WTC11 (cell line): ENCODE measurements at regions not wholly inside any gene's neighbourhood (a gene's known extent, or its start where the extent isn't known, plus 50 kb on each side); places are given as distances from the start of the nearest gene placed in this dataset.

ENCODE experiments used
- ATAC-seq: fragments of 200-7000 bp; cut with Tn5 transposase; 2 replicates; pipeline ENCODE4 v1.10.0; 2021; ENCODE audit warnings: mild to moderate bottlenecking, moderate library complexity
- CTCF ChIA-PET: fragments of 300-600 bp; sonication (Branson Sonifier 250); formaldehyde crosslinking; loops from one replicate; lab custom pipeline; 2021; ENCODE audit warnings: antibody characterized with exemption; lab: Charles Lee
- POLR2A ChIA-PET: fragments of 350-600 bp; sonication (Branson Sonifier 250); formaldehyde crosslinking; loops from one replicate; lab custom pipeline; 2021; ENCODE audit warnings: antibody characterized with exemption; lab: Charles Lee
- DNase-seq: peaks from one replicate; pipeline ENCODE4 v3.0.0; 2021; ENCODE audit warnings: low spot score
- H3K27ac Mint-ChIP-seq: 2 replicates; pipeline ENCODE4 v1.8.0; 2021; ENCODE audit warnings: mixed read lengths
- H3K27me3 Mint-ChIP-seq: 2 replicates; pipeline ENCODE4 v1.8.0; 2021; ENCODE audit warnings: low read depth, mild to moderate bottlenecking, moderate library complexity, mixed read lengths
- H3K36me3 Mint-ChIP-seq: 2 replicates; pipeline ENCODE4 v1.8.0; 2021; ENCODE audit warnings: mixed read lengths
- H3K4me1 Mint-ChIP-seq: 2 replicates; pipeline ENCODE4 v1.8.0; 2022; ENCODE audit warnings: mixed read lengths
- H3K4me3 Mint-ChIP-seq: 2 replicates; pipeline ENCODE4 v1.8.0; 2021; ENCODE audit warnings: mild to moderate bottlenecking, moderate library complexity, mixed read lengths
- H3K9me3 Mint-ChIP-seq: 2 replicates; pipeline ENCODE4 v1.8.0; 2021; ENCODE audit warnings: mixed read lengths
- ATF1 ChIP-seq: sonication (generic); formaldehyde crosslinking; IDR thresholded peaks from 2 replicates; pipeline ENCODE4 v1.8.1; 2023; ENCODE audit warnings: mild to moderate bottlenecking, moderate library complexity, missing genetic modification reagents
- EMX1 ChIP-seq: fragments of 250-450 bp; sonication (Bioruptor Pico); IDR thresholded peaks from 2 replicates; pipeline ENCODE4 v1.8.0; 2021; ENCODE audit warnings: mild to moderate bottlenecking
- MYBL2 ChIP-seq: sonication (generic); formaldehyde crosslinking; IDR thresholded peaks from 2 replicates; pipeline ENCODE4 v1.8.1; 2023; ENCODE audit warnings: mild to moderate bottlenecking, moderate library complexity, missing genetic modification reagents
- NR2C2 ChIP-seq: sonication (generic); formaldehyde crosslinking; IDR thresholded peaks from 2 replicates; pipeline ENCODE4 v1.8.0; 2022; ENCODE audit warnings: mild to moderate bottlenecking, missing genetic modification reagents
- RELA ChIP-seq: sonication (generic); formaldehyde crosslinking; IDR thresholded peaks from 2 replicates; pipeline ENCODE4 v1.8.1; 2022; ENCODE audit warnings: missing genetic modification reagents, mild to moderate bottlenecking, borderline replicate concordance
- SMAD4 ChIP-seq: sonication (generic); formaldehyde crosslinking; IDR thresholded peaks from 2 replicates; pipeline ENCODE4 v1.8.0; 2022; ENCODE audit warnings: mild to moderate bottlenecking, missing genetic modification reagents
- TF ChIP-seq, protein P1 (sequence below): fragments of 250-450 bp; sonication (Bioruptor Pico); IDR thresholded peaks from 2 replicates; pipeline ENCODE4 v1.9.0; 2021; ENCODE audit warnings: mild to moderate bottlenecking
- TF ChIP-seq, protein P2 (sequence below): sonication (generic); formaldehyde crosslinking; IDR thresholded peaks from 2 replicates; pipeline ENCODE4 v1.8.0; 2023; ENCODE audit warnings: missing genetic modification reagents
- TF ChIP-seq, protein P3 (sequence below): fragments of 250-450 bp; sonication (Bioruptor Pico); IDR thresholded peaks from 2 replicates; pipeline ENCODE4 v1.8.0; 2021; ENCODE audit warnings: mild to moderate bottlenecking
- TF ChIP-seq, protein P4 (sequence below): sonication (generic); formaldehyde crosslinking; IDR thresholded peaks from 2 replicates; pipeline ENCODE4 v1.8.0; 2022; ENCODE audit warnings: mild to moderate bottlenecking, missing genetic modification reagents
- TF ChIP-seq, protein P5 (sequence below): sonication (generic); formaldehyde crosslinking; IDR thresholded peaks from 2 replicates; pipeline ENCODE4 v1.8.0; 2022; ENCODE audit warnings: mild to moderate bottlenecking, missing genetic modification reagents
- TF ChIP-seq, protein P6 (sequence below): fragments of 200-600 bp; IDR thresholded peaks from 2 replicates; pipeline ENCODE4 v1.8.0; 2022; ENCODE audit warnings: antibody characterized with exemption
- TF ChIP-seq, protein P7 (sequence below): sonication (generic); formaldehyde crosslinking; IDR thresholded peaks from 2 replicates; pipeline ENCODE4 v1.8.1; 2023; ENCODE audit warnings: mild to moderate bottlenecking, missing genetic modification reagents, borderline replicate concordance

DNA sequence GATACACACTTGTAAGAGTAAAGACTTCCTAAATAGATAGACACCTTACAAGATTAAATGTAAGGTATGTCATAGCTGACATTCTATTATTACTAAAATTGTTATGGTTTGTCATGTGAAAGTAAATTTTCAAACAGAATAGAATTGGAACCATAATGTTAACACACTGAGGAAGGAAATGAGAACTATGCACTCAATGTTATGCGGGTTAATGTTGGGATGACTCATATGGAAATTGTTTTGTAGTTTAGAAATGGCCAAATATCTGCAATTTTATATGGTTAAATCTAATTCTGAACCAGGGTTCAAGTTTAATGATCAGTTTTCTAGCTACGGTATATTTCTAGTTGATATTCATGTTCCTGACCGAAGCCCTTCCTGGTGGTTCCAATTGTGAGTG lies 214.2 kb upstream of the ADO start (continued):
- TF ChIP-seq, protein P1, sequence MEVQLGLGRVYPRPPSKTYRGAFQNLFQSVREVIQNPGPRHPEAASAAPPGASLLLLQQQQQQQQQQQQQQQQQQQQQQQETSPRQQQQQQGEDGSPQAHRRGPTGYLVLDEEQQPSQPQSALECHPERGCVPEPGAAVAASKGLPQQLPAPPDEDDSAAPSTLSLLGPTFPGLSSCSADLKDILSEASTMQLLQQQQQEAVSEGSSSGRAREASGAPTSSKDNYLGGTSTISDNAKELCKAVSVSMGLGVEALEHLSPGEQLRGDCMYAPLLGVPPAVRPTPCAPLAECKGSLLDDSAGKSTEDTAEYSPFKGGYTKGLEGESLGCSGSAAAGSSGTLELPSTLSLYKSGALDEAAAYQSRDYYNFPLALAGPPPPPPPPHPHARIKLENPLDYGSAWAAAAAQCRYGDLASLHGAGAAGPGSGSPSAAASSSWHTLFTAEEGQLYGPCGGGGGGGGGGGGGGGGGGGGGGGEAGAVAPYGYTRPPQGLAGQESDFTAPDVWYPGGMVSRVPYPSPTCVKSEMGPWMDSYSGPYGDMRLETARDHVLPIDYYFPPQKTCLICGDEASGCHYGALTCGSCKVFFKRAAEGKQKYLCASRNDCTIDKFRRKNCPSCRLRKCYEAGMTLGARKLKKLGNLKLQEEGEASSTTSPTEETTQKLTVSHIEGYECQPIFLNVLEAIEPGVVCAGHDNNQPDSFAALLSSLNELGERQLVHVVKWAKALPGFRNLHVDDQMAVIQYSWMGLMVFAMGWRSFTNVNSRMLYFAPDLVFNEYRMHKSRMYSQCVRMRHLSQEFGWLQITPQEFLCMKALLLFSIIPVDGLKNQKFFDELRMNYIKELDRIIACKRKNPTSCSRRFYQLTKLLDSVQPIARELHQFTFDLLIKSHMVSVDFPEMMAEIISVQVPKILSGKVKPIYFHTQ (CRISPR knock-in tag): no peak
- no peak for TF ChIP-seq MYBL2 (CRISPR knock-in tag)
- TF ChIP-seq, protein P2, sequence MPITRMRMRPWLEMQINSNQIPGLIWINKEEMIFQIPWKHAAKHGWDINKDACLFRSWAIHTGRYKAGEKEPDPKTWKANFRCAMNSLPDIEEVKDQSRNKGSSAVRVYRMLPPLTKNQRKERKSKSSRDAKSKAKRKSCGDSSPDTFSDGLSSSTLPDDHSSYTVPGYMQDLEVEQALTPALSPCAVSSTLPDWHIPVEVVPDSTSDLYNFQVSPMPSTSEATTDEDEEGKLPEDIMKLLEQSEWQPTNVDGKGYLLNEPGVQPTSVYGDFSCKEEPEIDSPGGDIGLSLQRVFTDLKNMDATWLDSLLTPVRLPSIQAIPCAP: no peak

DNA sequence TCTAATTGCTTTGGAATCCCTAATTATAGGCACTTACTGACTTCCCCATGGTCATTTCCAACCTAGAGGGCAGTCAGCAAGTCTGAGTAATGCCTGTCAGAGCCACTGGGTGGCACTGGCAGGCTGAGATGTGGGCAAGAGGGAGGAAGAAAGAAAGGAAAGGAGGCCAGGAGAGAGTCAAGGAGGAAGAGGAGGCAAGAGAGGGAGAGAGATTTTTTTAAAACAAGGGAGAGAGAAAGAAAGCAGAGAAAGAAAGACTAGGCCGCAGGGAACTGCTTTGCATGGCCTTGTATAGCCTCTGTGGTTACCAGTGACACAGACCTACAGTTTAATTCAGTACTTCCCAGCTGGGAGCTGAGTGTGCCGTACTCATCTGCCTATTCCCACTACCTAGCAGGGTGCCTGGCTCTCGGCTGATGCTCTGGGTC lies 210.4 kb upstream of the ADO start:
- TF ChIP-seq, protein P3, sequence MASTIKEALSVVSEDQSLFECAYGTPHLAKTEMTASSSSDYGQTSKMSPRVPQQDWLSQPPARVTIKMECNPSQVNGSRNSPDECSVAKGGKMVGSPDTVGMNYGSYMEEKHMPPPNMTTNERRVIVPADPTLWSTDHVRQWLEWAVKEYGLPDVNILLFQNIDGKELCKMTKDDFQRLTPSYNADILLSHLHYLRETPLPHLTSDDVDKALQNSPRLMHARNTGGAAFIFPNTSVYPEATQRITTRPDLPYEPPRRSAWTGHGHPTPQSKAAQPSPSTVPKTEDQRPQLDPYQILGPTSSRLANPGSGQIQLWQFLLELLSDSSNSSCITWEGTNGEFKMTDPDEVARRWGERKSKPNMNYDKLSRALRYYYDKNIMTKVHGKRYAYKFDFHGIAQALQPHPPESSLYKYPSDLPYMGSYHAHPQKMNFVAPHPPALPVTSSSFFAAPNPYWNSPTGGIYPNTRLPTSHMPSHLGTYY: no peak
- TF ChIP-seq ATF1 (CRISPR knock-in tag) (no peak), EMX1 (no peak), RELA (CRISPR knock-in tag) (no peak)
- TF ChIP-seq, protein P4, sequence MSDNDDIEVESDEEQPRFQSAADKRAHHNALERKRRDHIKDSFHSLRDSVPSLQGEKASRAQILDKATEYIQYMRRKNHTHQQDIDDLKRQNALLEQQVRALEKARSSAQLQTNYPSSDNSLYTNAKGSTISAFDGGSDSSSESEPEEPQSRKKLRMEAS (CRISPR knock-in tag): no peak
- TF ChIP-seq, protein P5, sequence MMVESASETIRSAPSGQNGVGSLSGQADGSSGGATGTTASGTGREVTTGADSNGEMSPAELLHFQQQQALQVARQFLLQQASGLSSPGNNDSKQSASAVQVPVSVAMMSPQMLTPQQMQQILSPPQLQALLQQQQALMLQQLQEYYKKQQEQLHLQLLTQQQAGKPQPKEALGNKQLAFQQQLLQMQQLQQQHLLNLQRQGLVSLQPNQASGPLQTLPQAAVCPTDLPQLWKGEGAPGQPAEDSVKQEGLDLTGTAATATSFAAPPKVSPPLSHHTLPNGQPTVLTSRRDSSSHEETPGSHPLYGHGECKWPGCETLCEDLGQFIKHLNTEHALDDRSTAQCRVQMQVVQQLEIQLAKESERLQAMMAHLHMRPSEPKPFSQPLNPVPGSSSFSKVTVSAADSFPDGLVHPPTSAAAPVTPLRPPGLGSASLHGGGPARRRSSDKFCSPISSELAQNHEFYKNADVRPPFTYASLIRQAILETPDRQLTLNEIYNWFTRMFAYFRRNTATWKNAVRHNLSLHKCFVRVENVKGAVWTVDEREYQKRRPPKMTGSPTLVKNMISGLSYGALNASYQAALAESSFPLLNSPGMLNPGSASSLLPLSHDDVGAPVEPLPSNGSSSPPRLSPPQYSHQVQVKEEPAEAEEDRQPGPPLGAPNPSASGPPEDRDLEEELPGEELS: no peak
- TF ChIP-seq, protein P6, sequence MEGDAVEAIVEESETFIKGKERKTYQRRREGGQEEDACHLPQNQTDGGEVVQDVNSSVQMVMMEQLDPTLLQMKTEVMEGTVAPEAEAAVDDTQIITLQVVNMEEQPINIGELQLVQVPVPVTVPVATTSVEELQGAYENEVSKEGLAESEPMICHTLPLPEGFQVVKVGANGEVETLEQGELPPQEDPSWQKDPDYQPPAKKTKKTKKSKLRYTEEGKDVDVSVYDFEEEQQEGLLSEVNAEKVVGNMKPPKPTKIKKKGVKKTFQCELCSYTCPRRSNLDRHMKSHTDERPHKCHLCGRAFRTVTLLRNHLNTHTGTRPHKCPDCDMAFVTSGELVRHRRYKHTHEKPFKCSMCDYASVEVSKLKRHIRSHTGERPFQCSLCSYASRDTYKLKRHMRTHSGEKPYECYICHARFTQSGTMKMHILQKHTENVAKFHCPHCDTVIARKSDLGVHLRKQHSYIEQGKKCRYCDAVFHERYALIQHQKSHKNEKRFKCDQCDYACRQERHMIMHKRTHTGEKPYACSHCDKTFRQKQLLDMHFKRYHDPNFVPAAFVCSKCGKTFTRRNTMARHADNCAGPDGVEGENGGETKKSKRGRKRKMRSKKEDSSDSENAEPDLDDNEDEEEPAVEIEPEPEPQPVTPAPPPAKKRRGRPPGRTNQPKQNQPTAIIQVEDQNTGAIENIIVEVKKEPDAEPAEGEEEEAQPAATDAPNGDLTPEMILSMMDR: peak; percentile 64
- no peak overlapping the region for H3K27ac Mint-ChIP-seq
- ChIA-PET POLR2A (no interaction called here), CTCF (interaction anchor here (0.6 to 2.3 kb wide), 6 partner anchors 40 to 1605 kb away, joined by 3 to 32 read pairs (median 3); no protein-coding TSS in a partner anchor)
- ATAC-seq (peak; percentile 97), DNase-seq (peak; percentile 69)
- no peaks in the 10 kb centered on the region for H3K36me3 Mint-ChIP-seq
- H3K4me3 Mint-ChIP-seq: no peak overlapping the region
- no peaks in the 10 kb centered on the region for H3K27me3 Mint-ChIP-seq
- peaks cover 2% of the 10 kb centered on the region; the same call in 1 of the 2 replicates for H3K4me1 Mint-ChIP-seq
- H3K9me3 Mint-ChIP-seq: no peaks in the 10 kb centered on the region

DNA sequence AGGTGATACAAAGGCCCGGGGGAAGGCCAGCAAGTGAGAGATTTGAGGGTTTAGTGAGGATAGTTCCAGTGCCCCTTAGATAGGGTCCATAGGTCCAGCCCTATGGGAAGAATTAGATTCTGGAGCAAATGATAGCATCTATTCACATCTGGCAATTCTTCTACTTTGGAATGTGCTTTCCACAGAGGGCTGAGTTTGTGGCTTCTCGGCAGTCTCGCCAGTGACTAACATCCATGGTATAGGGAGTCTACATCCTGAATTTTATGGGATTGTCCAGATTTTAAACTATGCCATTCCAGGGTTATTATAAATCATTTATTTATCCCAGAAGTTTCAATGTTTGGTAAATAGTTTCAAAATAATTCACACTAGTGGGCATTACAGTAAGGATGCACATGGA lies 207.3 kb upstream of the ADO start:
- ChIA-PET POLR2A (no interaction called here), CTCF (interaction anchor here (1.0 kb wide), 1 partner anchor 106 kb away, joined by 3 read pairs; no protein-coding TSS in a partner anchor)
- no peaks in the 10 kb centered on the region; the same call in 1 of the 2 replicates for H3K27me3 Mint-ChIP-seq
- TF ChIP-seq SMAD4 (CRISPR knock-in tag) (no peak), NR2C2 (CRISPR knock-in tag) (no peak)
- TF ChIP-seq, protein P7, sequence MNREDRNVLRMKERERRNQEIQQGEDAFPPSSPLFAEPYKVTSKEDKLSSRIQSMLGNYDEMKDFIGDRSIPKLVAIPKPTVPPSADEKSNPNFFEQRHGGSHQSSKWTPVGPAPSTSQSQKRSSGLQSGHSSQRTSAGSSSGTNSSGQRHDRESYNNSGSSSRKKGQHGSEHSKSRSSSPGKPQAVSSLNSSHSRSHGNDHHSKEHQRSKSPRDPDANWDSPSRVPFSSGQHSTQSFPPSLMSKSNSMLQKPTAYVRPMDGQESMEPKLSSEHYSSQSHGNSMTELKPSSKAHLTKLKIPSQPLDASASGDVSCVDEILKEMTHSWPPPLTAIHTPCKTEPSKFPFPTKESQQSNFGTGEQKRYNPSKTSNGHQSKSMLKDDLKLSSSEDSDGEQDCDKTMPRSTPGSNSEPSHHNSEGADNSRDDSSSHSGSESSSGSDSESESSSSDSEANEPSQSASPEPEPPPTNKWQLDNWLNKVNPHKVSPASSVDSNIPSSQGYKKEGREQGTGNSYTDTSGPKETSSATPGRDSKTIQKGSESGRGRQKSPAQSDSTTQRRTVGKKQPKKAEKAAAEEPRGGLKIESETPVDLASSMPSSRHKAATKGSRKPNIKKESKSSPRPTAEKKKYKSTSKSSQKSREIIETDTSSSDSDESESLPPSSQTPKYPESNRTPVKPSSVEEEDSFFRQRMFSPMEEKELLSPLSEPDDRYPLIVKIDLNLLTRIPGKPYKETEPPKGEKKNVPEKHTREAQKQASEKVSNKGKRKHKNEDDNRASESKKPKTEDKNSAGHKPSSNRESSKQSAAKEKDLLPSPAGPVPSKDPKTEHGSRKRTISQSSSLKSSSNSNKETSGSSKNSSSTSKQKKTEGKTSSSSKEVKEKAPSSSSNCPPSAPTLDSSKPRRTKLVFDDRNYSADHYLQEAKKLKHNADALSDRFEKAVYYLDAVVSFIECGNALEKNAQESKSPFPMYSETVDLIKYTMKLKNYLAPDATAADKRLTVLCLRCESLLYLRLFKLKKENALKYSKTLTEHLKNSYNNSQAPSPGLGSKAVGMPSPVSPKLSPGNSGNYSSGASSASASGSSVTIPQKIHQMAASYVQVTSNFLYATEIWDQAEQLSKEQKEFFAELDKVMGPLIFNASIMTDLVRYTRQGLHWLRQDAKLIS (CRISPR knock-in tag): no peak
- DNase-seq (no peak), ATAC-seq (no peak)
- peaks cover 16% of the 10 kb centered on the region for H3K9me3 Mint-ChIP-seq
- no peaks in the 10 kb centered on the region for H3K36me3 Mint-ChIP-seq
- no peak overlapping the region for H3K4me3 Mint-ChIP-seq
- H3K4me1 Mint-ChIP-seq: peaks cover 2% of the 10 kb centered on the region; the same call in 1 of the 2 replicates
- H3K27ac Mint-ChIP-seq: no peak overlapping the region
